HepG2 (cell line): ENCODE measurements at regions not wholly inside any gene's neighbourhood (a gene's known extent, or its start where the extent isn't known, plus 50 kb on each side); places are given as distances from the start of the nearest gene placed in this dataset.

ENCODE experiments used
- ATAC-seq: fragments of 200-7000 bp; cut with Tn5 transposase; 3 replicates; pipeline ENCODE4 v1.9.1; 2020; ENCODE audit warnings: mild to moderate bottlenecking, moderate library complexity
- BruUV-seq: library from RNA; stranded (reverse); fragments of 400-500 nt; replicated peaks from 2 replicates; lab custom pipeline; 2021; lab: Mats Ljungman, UMichigan
- CTCF ChIA-PET: fragments of 300-600 bp; formaldehyde crosslinking; extraction: SDS; loops from one replicate; lab custom pipeline; 2021; ENCODE audit warnings: low total read pairs, inconsistent platforms, low intra/inter-chr PET ratio; lab: Yijun Ruan, JAX
- POLR2A ChIA-PET: fragments of 350-600 bp; sonication (Branson Sonifier 250); formaldehyde crosslinking; loops from one replicate; lab custom pipeline; 2020; ENCODE audit warnings: antibody characterized with exemption, inconsistent platforms; lab: Yijun Ruan, JAX
- DNase-seq: peaks from one replicate; pipeline ENCODE4 v3.0.0-alpha.2; 2015; ENCODE audit warnings: low spot score
- FAIRE-seq: peaks from 3 replicates; lab custom pipeline; 2011; peaks lifted over from hg19 to GRCh38; lab: Jason Lieb, UNC
- H2AFZ ChIP-seq: one replicate; pipeline ENCODE4 v1.6.1; 2011; ENCODE audit warnings: low read length, inconsistent platforms
- H3K27ac ChIP-seq: fragments of 300-600 bp; 3 replicates; pipeline ENCODE4 v1.8.0; 2011; ENCODE audit warnings: mixed run types, mild to moderate bottlenecking, mixed read lengths, low read length, inconsistent platforms; ENCODE audit not compliant: insufficient read depth; ENCODE audit errors: extremely low read length
- H3K27me3 ChIP-seq, 2 experiments: fragments of 200-600 bp in 1 of 2; 2 replicates in 1 of 2; 3 replicates in 1 of 2; pipeline versions ENCODE4 v1.6.0 to v1.8.0; 2011; ENCODE audit warnings: low read length in 2 of 2, mild to moderate bottlenecking in 2 of 2, moderate library complexity in 2 of 2, inconsistent platforms in 1 of 2; ENCODE audit not compliant: insufficient read depth in 2 of 2, control insufficient read depth in 1 of 2
- H3K36me3 ChIP-seq, 2 experiments: fragments of 200-600 bp in 1 of 2; replicated peaks in 1 of 2; 2 replicates in 1 of 2; 3 replicates in 1 of 2; pipeline versions ENCODE4 v1.5.1 to v1.8.0; 2011; ENCODE audit warnings: low read length in 2 of 2, inconsistent platforms in 1 of 2; ENCODE audit not compliant: insufficient read depth in 2 of 2, control insufficient read depth in 1 of 2
- H3K4me1 ChIP-seq: 2 replicates; pipeline ENCODE4 v1.5.1; 2012; ENCODE audit warnings: low read length, inconsistent platforms; ENCODE audit not compliant: insufficient read depth
- H3K4me2 ChIP-seq: 2 replicates; pipeline ENCODE4 v1.6.0; 2011; ENCODE audit warnings: low read depth, low read length, inconsistent platforms
- H3K4me3 ChIP-seq, 3 experiments: fragments of 200-600 bp in 1 of 3; sonication (generic), shearing (Covaris generic) in 1 of 3; replicated peaks in 1 of 3; 2 replicates each; pipeline ENCODE4 v1.5.1; 2011 to 2016; ENCODE audit warnings: low read length in 3 of 3, inconsistent platforms in 2 of 3, low read depth in 2 of 3, mild to moderate bottlenecking in 2 of 3, control low read depth in 1 of 3, mixed read lengths in 1 of 3; ENCODE audit not compliant: insufficient read depth in 1 of 3
- H3K79me2 ChIP-seq: one replicate; pipeline ENCODE4 v1.6.1; 2011; ENCODE audit warnings: low read length, inconsistent platforms; ENCODE audit not compliant: insufficient read depth
- H3K9ac ChIP-seq: 2 replicates; pipeline ENCODE4 v1.6.0; 2011; ENCODE audit warnings: mild to moderate bottlenecking, low read depth, low read length, inconsistent platforms; ENCODE audit not compliant: insufficient read depth
- H3K9me3 ChIP-seq: 2 replicates; pipeline ENCODE4 v1.5.1; 2012; ENCODE audit warnings: mild to moderate bottlenecking, low read length
- H4K20me1 ChIP-seq: 2 replicates; pipeline ENCODE4 v1.6.0; 2011; ENCODE audit warnings: inconsistent platforms, mild to moderate bottlenecking, low read length, moderate library complexity; ENCODE audit not compliant: insufficient read depth
- BRCA1 ChIP-seq: sonication (generic); formaldehyde crosslinking; IDR thresholded peaks from 2 replicates; pipeline ENCODE4 v1.4.0; 2020; ENCODE audit warnings: missing genetic modification reagents
- CEBPG ChIP-seq: IDR thresholded peaks from 2 replicates; pipeline ENCODE4 v1.6.1; 2016
- HIVEP1 ChIP-seq: sonication (generic); formaldehyde crosslinking; IDR thresholded peaks from 2 replicates; pipeline ENCODE4 v1.4.0; 2020; ENCODE audit warnings: mild to moderate bottlenecking, missing genetic modification reagents
- IKZF1 ChIP-seq: fragments of 450-650 bp; IDR thresholded peaks from 2 replicates; pipeline ENCODE4 v1.7.1; 2016
- RAD51 ChIP-seq: fragments of 450-650 bp; IDR thresholded peaks from 2 replicates; pipeline ENCODE4 v1.6.1; 2016; ENCODE audit warnings: borderline replicate concordance
- SCMH1 ChIP-seq: sonication (generic); formaldehyde crosslinking; IDR thresholded peaks from 2 replicates; pipeline ENCODE4 v1.9.0; 2021; ENCODE audit warnings: missing genetic modification reagents, mild to moderate bottlenecking, borderline replicate concordance
- TEAD3 ChIP-seq: optimal IDR thresholded peaks from 2 replicates; pipeline ENCODE3; 2016; ENCODE audit warnings: borderline replicate concordance
- ZNF589 ChIP-seq: sonication (generic); formaldehyde crosslinking; conservative IDR thresholded peaks from 2 replicates; pipeline ENCODE4 v1.8.0; 2022; ENCODE audit warnings: mild to moderate bottlenecking, moderate library complexity, missing genetic modification reagents
- ZNF7 ChIP-seq: IDR thresholded peaks from 2 replicates; pipeline ENCODE4 v1.6.1; 2016; ENCODE audit warnings: missing biosample characterization, missing genetic modification reagents
- WGBS: methylation state at CpG from one replicate; pipeline ENCODE4 v1.1.6; 2017; ENCODE audit warnings: low lambda C conversion rate; 5-methylcytosine and 5-hydroxymethylcytosine counted together
- in situ Hi-C: cut with HindIII; loops from 2 replicates; pipeline ENCODE4 v1.10.0; 2017; ENCODE audit warnings: low pct_unique_long_range_greater_than_20kb; ENCODE audit not compliant: extremely low pct_ligation_motif_present
- intact Hi-C: fragments of 100-400 bp; cut with micrococcal nuclease; formaldehyde crosslinking; loops from one replicate; pipeline ENCODE4 v1.10.0; 2022; ENCODE audit not compliant: unreplicated experiment
- TF ChIP-seq, protein P1 (sequence below): sonication (generic); formaldehyde crosslinking; IDR thresholded peaks from 2 replicates; pipeline ENCODE4 v1.5.1; 2020; ENCODE audit warnings: mild to moderate bottlenecking, moderate library complexity, missing genetic modification reagents
- TF ChIP-seq, protein P2 (sequence below): sonication (generic); formaldehyde crosslinking; IDR thresholded peaks from 2 replicates; pipeline ENCODE4 v1.4.0; 2020; ENCODE audit warnings: missing genetic modification reagents
- TF ChIP-seq, protein P3 (sequence below): sonication (generic); formaldehyde crosslinking; IDR thresholded peaks from 2 replicates; pipeline ENCODE4 v1.5.1; 2020; ENCODE audit warnings: mild to moderate bottlenecking, missing genetic modification reagents

GRCh38 chr12:63066136-63066535 is 84.9 kb downstream of the AVPR1A start:
- BruUV-seq, result no TSS peak
- no peaks in the 10 kb centered on the region for H4K20me1 ChIP-seq
- H3K27me3 ChIP-seq, result no peaks in the 10 kb centered on the region
- peaks cover 7% of the 10 kb centered on the region for H3K4me1 ChIP-seq
- H2AFZ ChIP-seq, result no peak overlapping the region
- WGBS, result 100% methylated on average over 1 of the region's 1 CpG
- no peaks in the 10 kb centered on the region for H3K9me3 ChIP-seq
- no peaks in the 10 kb centered on the region for H3K79me2 ChIP-seq
- in situ Hi-C loops, result loop anchor here (25.0 kb wide), 1 partner anchor 479 kb away; no protein-coding TSS in a partner anchor
- ATAC-seq (no peak), FAIRE-seq (no peak), DNase-seq (no peak)
- H3K36me3 ChIP-seq, result no peaks in the 10 kb centered on the region
- CTCF ChIA-PET, result no interaction called here
- no peak overlapping the region for H3K4me3 ChIP-seq
- H3K27ac ChIP-seq, result no peak overlapping the region
- POLR2A ChIA-PET, result no interaction called here
- intact Hi-C loops, result loop anchor here (5.0 kb wide), 1 partner anchor 214 kb away; no protein-coding TSS in a partner anchor
- H3K4me2 ChIP-seq, result no peak overlapping the region
- no peak overlapping the region for H3K9ac ChIP-seq
- TF ChIP-seq TEAD3 (CRISPR knock-in tag) (no peak), ZNF7 (no peak), ZNF589 (CRISPR knock-in tag) (no peak), RAD51 (no peak), SCMH1 (CRISPR knock-in tag) (no peak), CEBPG (no peak), BRCA1 (no peak), IKZF1 (no peak), HIVEP1 (no peak)
- TF ChIP-seq, protein P1, sequence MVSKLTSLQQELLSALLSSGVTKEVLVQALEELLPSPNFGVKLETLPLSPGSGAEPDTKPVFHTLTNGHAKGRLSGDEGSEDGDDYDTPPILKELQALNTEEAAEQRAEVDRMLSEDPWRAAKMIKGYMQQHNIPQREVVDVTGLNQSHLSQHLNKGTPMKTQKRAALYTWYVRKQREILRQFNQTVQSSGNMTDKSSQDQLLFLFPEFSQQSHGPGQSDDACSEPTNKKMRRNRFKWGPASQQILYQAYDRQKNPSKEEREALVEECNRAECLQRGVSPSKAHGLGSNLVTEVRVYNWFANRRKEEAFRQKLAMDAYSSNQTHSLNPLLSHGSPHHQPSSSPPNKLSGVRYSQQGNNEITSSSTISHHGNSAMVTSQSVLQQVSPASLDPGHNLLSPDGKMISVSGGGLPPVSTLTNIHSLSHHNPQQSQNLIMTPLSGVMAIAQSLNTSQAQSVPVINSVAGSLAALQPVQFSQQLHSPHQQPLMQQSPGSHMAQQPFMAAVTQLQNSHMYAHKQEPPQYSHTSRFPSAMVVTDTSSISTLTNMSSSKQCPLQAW, result no peak
- TF ChIP-seq, protein P2, sequence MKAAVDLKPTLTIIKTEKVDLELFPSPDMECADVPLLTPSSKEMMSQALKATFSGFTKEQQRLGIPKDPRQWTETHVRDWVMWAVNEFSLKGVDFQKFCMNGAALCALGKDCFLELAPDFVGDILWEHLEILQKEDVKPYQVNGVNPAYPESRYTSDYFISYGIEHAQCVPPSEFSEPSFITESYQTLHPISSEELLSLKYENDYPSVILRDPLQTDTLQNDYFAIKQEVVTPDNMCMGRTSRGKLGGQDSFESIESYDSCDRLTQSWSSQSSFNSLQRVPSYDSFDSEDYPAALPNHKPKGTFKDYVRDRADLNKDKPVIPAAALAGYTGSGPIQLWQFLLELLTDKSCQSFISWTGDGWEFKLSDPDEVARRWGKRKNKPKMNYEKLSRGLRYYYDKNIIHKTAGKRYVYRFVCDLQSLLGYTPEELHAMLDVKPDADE (CRISPR knock-in tag), result no peak
- TF ChIP-seq, protein P3, sequence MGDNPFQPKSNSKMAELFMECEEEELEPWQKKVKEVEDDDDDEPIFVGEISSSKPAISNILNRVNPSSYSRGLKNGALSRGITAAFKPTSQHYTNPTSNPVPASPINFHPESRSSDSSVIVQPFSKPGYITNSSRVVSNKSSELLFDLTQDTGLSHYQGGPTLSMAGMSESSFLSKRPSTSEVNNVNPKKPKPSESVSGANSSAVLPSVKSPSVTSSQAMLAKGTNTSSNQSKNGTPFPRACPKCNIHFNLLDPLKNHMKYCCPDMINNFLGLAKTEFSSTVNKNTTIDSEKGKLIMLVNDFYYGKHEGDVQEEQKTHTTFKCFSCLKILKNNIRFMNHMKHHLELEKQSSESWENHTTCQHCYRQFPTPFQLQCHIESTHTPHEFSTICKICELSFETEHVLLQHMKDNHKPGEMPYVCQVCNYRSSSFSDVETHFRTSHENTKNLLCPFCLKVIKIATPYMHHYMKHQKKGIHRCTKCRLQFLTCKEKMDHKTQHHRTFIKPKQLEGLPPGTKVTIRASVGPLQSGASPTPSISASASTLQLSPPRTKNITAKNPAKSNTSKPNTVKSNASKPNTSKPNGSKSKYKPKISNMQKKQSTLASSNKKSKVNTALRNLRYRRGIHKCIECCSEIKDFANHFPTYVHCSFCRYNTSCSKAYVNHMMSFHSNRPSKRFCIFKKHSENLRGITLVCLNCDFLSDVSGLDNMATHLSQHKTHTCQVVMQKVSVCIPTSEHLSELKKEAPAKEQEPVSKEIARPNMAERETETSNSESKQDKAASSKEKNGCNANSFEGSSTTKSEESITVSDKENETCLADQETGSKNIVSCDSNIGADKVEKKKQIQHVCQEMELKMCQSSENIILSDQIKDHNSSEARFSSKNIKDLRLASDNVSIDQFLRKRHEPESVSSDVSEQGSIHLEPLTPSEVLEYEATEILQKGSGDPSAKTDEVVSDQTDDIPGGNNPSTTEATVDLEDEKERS (CRISPR knock-in tag), result no peak
